Stimulated activated CD8-positive, alpha-beta memory T cell treated with anti-CD3 and anti-CD28 coated beads, Interleukin-7, amount 100 ng/mL, for 48 hours (primary cell): ENCODE measurements at regions not wholly inside any gene's neighbourhood (a gene's known extent, or its start where the extent isn't known, plus 50 kb on each side); places are given as distances from the start of the nearest gene placed in this dataset.

Experiments
- DNase-seq, 2 donors: peaks; one replicate each; pipeline ENCODE4 v3.0.0-alpha.2; 2020; ENCODE audit warnings: low read depth in 1 of 2; ENCODE audit errors: extremely low read depth in 1 of 2

DNA sequence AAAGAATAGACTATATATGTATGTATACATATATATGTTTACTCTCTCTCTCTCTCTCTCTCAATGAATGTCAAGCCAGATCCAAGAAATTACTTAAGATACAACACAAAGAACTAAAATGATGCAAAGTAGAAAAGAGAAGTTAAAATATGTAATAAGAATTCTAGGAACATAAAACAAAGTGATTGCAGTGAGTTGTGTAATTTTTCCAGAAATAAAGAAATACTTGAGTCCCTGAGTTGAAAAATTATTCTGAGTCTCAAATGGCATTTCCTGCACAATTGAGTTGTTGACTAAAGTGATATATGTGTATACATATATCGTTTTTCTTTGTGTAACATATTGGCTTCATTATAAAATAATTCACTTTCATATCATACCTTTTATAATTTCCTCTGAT lies 262.4 kb downstream of the INSIG2 start:
- no peak for DNase-seq

DNA sequence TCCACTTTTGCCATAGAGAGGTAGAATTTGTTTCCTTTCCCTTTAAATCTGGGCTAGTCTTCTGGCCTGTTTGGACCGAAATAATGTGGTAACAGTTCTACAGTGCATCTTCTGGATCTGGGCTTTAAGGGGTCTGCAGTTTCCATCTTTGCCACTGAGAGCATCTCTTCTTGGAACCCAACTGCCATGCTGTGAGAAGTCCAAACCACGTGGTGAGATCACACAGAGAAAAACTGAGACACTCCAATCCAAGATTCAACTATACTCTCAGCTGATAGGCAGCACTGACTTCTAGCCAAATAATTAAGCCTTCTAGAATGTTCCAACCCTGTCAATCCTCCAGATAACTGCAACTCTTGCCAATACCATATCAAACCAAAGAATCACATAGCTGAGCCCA lies 261.1 kb downstream of the INSIG2 start:
- no peak for DNase-seq

DNA sequence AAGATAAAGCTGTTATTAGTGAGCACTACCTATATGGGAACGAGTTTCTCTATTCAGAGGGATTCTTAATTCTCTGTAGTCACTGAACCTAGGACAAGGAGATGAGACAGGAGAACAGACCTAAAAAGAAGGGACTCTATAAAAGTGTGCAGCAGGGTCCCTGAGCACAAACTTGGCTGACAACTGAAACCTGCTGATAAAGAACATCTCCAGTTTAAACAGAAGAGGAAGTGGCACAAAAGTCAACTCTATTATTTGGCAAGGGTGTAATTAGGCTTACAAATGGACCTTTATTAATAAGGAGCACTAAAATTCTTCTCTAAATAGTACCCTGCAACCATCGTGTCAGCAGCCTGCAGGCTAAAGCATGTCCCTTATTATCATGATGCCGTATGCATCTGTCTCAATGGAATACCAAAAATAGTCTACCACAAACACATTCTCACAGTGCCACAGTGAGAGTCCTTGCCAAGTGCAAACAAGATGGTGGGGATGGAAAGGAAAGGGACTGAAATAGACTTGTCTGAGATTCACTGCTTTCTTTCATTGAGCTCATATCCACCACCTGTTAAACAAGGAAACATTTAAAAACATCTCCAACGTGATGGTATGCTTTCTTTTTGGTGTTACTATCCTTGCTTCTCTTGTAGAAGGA lies 260.2 kb downstream of the INSIG2 start:
- DNase-seq, result no peak

DNA sequence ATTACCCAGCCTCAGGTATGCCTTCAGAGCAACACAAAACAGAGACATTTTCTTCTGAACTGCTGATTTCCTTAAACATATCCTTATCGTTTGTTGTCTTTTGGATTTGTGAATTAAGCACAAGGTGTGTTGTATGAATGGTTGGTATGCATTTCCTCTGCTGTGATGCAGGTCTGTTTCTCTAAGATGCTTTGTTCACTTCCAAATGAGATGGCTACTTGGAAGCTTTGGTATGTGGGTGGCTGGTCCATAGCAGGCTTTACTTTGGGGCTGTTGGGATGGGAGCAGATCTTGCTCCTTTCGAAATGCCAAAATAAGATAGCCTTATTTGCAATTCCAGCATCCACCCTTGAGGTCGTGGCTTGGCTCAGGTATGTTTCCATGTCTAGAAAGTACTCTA lies 257.2 kb downstream of the INSIG2 start:
- DNase-seq, result no peak

DNA sequence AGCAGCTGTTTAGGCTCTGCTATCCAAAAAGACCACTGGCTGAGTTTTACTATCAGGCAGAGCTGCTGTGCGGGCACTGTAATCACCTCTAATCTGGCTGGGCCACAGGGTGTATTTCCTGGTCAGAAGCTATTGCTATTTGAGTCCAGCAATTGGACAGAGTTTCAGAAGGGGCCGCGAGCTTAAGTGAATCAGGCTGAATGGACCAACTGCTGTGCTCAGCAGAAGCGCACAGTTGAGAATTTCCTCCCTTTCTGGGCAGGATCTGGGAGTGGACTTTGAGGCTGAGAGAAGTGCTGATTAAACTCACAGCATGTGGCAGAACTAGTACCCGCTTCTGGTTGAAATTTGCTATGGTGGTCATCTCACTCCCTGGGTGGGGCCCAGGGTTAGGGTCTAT lies 251.8 kb downstream of the INSIG2 start:
- no peak for DNase-seq

DNA sequence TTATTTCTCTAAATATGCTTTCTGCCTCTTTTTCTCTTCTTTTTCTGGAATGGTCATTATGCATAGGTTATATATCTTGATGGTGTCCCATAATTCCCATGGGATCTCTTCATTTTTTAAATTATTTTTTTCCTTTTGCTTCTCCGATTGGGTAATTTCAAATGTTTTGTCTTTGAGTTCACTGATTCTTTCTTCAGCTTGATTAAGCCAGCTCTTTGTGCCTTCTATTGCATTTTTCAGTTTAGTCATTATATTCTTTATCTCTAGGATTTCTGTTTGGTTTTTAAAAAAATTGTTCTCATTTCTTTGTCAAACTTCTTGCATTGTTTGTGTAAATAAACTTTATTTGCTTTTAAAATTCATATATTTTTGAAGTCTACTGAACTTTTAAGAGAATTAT lies 251.1 kb downstream of the INSIG2 start:
- DNase-seq, result no peak

DNA sequence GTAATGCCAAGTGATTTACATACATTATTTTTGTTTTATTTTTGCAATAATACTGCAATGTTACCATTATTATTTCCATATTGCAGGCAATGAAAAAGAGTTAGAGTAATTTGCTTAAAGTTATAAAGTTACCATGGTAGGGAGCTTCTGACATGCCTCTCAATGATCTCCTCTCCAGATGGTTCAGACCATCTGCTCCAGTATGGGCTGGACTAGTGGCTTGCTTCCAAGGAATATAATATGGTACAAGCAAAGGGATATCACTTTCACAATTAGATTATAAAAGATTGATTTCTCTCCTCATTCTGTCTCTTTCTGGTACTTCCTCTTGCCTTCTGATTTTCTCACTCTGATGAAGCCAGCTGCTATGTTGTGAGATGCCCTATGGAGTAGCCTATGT lies 245.4 kb downstream of the INSIG2 start:
- no peak for DNase-seq

DNA sequence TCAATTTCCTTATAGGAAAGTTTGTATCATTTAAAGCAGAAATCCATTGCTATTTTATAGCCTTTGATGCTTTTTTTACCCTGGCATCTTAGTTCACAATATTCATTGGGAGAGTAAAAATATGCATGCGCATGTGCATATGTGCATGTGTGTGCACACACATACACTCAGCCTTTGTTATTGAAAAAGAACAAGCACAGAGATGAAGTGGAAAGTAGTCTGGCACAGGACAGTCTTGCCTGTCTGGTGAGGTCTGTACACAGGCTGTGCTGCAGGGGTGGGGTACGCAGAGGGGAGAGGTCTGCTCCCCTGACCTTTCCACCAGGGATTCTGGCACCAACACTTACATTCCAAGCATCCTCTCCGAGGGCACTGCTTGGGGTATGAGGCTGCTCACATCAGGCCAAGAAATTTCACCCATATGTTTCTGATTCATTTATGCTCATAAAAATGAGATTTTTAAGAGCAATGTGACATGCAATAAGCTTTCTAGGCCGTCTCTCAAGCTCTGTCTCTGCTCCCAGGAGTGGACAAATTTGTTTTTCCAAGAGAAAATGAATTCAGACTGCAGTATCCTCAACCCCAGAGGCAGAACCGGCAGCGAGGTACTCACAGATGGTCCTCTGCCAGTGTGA lies 237.2 kb downstream of the INSIG2 start:
- no peak for DNase-seq

DNA sequence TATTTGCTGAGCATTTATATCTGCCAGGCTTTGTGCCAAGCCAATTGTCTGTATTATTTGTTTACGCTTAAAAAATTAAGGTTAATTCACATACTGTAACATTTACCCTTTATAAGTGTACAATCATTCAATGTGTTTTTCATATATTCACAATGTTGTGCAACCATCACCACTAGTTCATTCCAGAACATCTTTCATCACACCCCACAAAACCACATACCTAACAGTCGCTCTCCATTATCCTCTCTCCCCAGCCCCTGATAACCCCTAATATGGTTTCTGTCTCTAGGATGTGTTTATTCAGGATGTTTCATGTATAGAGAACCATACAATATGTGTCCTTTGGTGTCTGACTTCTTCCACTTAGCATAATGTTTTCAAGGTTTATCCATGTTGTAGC lies 234.1 kb downstream of the INSIG2 start:
- no peak for DNase-seq

DNA sequence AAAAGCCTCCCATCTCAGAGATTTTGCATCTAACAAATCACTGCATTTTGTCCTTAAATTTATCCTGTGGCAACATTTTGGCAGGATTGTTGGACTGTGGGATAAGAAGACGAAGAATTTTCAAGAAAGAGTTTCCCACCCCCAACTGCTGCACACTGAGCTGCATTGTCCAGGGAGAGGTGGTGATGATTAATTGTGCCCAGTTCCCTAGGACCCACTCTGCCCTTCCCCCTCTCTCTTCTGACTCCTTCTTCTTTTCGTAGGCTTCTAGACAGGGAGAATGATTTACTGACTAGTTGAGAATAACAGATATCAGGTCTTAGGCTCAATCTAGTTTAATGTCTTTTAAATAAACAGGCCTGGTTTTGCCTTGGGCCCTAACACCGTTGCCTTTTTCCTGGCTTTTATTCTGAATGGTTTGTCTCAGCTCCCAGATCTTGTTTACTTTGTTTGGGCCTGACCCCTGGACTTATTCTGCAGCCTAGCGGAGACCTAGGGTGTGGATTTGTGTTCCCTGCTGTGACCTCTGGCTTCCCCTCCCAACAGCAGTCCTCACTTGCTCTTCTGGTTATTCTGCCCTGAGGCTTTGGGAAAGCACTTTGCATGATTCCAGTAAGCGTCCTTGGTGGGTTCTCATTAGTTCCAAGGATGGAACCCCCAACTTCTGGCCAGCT lies 233.3 kb downstream of the INSIG2 start:
- DNase-seq, result no peak

DNA sequence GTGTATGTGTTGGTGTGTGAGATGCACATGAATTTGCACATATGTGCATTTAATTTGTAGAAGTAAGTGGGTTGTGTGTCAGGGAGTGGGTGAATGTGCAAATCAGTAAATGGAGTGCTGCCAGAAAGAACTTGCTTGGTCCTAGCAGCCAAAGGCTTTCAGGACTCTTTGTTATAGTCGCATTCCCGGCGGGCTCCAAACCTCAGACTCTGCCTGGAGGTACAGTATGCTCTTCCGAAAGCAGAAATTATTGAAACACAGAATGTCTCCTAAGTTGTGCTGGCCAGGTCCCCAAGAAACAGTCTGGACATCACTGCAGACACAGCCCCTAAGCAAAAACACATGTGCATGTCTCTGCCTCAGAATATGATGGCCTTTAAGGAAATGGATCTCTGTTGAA lies 232.4 kb downstream of the INSIG2 start:
- no peak for DNase-seq

DNA sequence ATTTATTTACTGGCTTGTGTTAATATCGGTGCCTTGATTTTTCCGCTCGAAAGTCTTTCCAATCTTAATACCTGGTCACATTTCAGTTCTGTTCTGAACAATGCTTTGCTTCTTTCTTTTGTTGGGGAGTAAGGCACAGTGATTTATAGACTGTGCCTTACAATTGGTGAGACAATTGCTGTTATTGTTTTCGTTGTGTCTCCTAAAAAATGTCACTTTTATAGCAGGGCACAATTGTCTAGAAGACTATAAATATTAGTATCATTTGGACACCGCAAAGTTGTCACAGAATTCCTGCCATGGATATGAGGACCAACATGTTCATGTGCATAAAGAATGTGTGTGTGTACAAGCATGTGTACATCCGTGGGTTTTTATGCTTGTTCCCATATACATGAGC lies 231.9 kb downstream of the INSIG2 start:
- DNase-seq, result no peak

DNA sequence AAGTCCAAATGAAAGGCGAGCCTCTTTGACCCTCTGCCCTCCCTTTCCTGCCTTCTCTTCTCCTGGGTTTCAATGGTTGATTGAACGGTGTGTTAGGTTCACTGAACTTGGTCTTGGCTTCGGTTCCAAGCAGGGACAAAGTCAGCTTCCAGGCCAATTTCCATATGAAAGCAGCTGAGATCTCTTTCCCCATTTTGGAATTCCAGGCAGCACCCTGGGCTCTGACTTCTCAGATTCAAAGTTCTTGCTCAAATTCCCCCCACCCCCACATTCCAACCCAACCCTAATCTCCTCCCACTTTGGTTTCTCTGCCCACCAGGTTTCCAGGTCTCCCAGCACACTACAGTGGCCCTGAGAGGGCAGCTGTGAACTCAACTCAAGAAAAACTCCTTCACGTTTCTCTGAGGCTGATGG lies 231.0 kb downstream of the INSIG2 start:
- no peak for DNase-seq

DNA sequence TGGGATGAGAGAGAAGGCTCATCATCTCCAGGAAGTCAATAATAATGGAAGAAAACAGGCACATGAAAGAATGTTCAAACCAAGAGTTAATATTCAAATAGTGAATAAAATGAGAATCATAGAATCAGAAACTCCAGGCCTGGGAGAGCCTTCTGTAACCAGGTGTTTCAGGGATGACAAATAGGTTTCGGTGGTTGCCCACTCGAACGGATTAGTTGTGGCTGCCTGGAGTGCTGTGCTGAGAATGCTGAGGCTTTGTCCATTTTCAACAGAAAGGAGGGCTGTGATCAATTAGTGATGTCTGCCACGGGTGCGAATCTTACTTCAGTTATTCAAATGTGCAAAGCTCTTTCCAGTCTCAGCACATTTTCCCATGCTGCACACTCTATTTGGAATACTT lies 227.3 kb downstream of the INSIG2 start:
- no peak for DNase-seq

DNA sequence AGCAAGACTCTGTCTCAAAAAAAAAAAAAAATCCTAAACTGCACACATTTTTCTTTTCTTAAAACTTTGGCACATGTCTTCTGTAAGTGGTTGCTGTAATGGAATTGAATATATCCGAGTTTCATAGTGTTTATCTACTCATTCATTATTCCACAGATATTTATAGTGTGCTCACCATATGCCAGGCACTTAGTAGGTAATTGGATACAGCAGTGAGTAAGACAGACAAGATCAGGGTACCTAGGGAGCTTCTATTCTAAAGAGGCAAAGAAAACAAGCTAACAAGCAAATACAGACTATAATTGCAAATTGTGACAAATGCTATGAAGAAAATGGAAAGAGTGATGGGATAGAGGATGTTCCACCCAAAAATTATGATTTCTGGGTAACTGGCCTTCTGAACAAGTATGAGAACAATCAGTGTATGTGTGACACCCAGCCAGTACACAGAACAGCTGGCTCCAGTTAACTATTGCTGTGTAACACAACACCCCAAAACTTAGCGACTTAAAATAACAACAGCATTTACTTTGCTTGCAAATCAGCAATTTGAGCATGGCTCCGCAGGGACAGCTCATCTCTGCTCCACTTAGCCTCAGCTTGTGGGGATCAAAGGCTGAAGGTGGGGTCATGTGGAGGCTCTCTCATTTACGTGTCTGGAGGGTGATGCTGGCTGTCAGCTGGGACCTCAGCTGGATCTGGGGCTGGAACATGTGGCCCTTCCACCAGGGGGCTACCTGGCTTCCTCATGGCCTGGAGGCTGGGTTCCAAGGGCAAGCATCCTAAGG lies 224.9 kb downstream of the INSIG2 start:
- no peak for DNase-seq

DNA sequence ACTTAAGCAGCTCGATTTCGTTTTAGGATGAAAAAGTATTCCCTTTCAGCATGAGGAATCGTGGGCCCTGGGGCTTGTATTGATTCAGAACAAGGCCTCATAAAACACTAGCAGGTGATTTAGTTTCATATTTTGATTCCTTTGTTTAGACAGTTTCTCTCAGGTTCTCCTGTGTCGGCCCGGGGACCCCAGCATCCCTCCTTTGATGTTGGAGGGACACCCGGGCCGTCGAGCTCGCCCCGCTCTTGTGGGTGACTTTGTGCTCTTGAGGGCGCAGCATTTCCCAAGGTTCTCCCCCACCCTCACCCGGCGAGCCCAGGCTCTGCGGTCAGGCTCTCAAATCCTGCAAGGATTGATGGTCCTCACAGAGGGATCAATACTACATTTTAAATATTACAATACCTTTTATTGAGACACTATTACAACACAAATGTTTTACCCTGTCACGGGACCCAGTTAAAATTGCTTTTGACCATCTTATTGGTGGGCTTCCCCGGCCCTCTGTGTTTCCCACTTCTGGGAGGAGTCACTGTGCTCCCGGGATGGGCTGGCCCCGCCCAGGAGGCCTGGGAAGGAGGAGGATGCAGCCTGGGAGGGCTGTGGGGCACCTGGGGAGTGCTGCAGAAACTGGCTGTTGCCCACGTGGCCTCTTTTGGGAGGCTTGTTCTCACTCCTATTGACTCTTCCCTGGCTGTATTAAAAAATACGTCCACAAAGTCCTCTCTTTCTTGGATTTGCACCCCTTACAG lies 222.6 kb downstream of the INSIG2 start:
- no peak for DNase-seq

DNA sequence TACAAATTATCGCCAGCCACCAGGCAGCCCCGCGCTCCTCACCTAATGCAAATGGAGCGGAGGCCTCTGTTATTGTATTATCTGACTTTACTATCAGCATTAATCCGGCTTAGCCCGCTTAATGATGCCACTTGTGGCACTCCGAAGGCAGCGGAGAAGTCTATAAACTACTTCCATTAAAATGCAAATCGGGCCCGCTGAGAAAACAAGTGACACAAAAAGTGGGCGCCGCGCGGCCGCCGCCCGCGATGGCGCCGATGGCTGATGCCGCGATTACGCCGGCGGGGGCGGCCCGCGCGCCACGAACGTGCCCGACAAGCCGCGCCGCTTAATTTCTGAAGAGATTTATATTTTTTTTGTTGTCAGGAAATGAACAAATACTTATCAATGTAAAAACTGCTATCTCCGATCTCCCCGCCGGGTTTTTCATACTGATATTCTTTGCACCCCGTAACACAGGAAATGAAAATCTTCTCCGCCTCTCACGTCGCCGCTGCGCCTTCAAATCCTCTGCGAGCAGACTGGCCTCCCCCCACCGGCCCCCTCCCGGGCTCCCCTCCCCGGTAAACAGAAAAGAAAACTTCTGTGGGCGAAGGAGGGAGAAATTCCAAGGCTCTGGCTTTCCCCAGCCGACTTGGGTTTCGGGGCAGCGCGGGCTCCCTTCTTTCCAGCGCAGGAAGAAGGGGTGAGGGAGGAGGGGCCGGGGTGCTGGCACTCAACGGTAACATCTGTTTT lies 221.8 kb downstream of the INSIG2 start:
- peak; percentile 28 to 38 for DNase-seq

DNA sequence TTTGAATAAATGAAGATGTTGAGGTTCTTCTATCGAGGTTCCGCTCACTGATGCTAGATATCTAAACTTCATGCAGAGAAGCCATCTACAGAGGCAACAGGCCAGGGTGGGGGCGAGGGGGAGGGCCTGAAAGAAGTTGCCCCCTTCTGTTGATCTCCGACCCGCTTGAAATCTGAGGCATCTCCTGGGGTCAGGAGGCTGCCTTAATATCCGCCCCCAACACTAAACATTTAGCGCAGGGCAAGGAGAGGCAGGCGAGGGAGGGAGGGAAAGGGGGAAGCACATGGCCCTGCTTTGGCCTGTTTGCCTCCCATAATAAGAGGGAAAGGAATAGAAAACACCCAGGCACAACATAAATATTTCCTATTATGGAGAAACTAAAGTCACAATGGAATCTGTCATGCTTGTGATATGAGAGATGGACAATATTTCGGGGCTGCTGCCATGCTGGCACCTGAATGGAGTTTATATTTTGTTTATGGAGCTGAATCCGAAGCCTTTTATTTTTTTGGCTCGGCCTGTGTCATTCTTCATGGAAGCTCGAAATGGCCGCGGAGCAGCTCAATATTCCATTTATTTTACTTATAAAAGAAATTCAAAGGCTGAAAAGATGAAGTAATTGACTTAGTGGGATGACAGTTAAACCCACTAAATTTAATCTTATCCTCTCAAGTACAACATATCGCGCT lies 221.1 kb downstream of the INSIG2 start:
- no peak for DNase-seq

DNA sequence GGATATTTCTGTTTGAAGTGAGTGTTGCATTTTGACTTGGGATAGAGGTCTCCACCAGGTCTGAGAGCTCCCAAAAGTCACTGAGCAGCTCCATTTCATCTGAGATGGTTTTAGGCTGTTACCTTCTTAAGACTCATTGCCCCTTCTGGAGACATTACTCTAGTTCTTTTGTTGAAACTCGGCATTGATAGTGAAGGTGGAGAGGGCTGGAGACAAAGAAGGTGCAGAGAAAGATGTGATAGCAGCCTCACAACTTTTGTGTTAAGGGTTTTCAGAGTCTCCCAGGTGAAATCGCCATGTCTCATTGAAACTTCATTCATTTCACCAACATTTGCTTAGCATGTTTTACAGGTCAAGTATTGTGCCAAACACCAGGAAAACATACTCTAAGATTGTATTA lies 219.6 kb downstream of the INSIG2 start:
- DNase-seq, result no peak

DNA sequence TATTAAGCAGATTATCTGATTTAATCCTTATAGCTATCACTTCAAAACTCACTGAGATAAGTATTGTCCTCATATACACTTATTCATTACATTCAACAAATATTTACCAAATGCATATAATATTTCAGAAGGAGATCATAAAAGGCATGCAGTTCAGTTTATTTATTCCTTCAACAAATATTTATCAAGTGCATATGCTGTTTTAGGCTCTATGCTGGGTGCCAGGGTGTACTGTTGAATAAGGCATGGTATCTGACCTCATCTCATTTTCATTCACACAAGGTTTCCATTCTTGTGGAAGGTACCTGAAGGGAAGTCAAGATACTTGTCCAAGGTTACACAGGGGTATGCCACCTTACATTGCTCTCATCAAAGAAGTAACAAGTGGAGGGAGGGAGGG lies 213.0 kb downstream of the INSIG2 start:
- DNase-seq, result no peak
